ENCODE measurements at regions not wholly inside any gene's neighbourhood (a gene's known extent, or its start where the extent isn't known, plus 50 kb on each side); places are given as distances from the start of the nearest gene placed in this dataset.

DNA sequence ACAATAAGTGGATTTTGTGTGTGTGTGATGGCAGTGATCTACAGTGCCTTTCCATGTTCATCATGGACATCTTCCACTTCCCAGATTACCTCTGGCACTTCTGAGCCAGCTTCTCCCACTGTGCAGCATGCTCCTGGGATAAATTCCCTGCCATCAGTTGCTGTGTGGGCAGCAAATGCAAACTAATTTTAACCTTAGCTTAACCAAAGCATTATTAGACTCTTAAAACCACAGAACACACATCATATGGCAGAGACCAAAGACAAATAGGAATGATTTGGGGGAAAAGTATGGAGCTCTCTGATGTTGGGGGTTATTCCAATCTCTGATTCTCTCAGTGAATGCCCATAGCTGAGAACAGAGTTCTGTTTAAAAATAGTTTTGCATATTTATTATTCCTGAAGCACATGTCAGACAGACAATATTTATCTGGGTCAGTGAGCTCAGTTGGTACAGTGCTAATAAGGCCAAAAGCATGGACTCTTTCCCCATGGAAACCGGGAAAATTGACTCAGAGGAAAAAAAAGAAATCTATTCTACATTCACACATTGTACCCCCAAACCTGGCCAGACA, 567.4 kb downstream of the IQCM start:
- no peak for DNase-seq (ENCODE audit: low read depth)
- no peak for TF ChIP-seq CTCF (IDR thresholded peaks at IDR 0.05; ENCODE audit: control insufficient read depth, extremely low read depth, insufficient read depth)
- no peak overlapping the region for H3K4me3 ChIP-seq (ENCODE audit: low read depth, low read length)

- no peak for DNase-seq (ENCODE audit: low read depth)
- TF ChIP-seq CTCF (IDR thresholded peaks at IDR 0.05; ENCODE audit: control insufficient read depth, extremely low read depth, insufficient read depth) = no peak
These were observed 568.5 kb downstream of the IQCM start for GRCh38 chr4:149247164-149247563.

DNA sequence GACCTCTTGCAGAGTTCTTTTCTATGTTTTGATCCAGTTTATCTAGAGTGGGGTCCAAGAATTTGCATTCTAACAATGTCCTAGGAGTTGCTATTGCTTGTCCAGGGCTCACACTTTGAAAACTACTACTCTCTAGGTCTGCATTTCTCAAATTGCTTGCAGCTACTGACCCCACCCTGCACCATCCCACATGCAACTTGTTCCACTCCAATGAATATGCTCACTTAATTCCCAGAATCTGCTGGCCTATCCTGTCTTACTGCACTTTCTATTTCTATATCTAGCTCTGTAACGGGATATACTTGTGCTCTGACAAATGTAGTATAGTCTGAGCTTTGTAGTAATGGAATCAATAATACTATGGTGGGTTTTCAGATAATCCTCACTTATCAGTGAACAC, 570.3 kb downstream of the IQCM start:
- no peak for TF ChIP-seq CTCF (IDR thresholded peaks at IDR 0.05; ENCODE audit: control insufficient read depth, extremely low read depth, insufficient read depth)
- DNase-seq (ENCODE audit: low read depth) = no peak
- H3K4me3 ChIP-seq (ENCODE audit: low read depth, low read length) = no peak overlapping the region

More at GRCh38 chr4:149247164-149247563, 568.5 kb downstream of the IQCM start:
- H3K4me3 ChIP-seq (ENCODE audit: low read depth, low read length) = no peak overlapping the region

DNA sequence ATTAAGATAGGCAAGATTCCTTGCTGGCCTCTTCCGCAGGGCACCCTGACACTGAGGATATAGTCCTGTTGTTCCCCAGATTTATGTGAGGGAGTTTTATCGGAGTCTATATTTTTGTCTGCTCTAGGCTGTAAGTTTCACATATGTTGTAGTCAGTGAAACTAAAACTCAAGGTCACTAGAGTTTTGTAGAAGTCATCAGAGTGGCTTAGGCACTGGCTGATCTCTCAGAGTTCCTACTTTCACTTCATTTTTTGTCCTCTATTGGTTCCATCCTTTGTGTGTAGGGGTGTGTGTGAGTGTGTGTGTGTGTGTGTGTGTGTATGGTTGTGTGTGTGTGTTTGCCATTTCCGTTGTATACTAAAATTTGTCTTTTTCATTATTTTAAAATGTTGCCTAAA, 577.5 kb downstream of the IQCM start:
- DNase-seq (ENCODE audit: low read depth) = no peak
- H3K4me3 ChIP-seq (ENCODE audit: low read depth, low read length) = no peak overlapping the region
- no peak for TF ChIP-seq CTCF (IDR thresholded peaks at IDR 0.05; ENCODE audit: control insufficient read depth, extremely low read depth, insufficient read depth)

DNA sequence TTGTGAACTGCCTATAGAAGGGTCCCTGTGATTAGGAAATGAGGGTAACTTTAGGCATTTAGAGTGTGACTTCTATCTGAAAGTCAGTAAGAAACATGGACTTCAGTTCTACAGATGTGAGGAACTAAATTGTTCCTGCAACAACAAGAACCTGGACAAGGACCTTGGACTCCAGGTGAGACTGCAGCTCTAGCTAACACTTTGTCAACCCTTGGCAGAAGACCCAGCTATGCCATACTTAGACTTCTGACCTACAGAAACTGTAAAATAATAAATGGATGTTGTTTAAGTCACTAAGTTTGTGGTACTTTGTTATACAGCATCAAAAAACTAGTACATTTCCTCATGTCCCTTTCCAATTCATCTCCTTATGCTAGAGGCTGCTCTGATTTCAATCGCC, 580.8 kb downstream of the IQCM start:
- H3K4me3 ChIP-seq (ENCODE audit: low read depth, low read length) = no peak overlapping the region
- no peak for DNase-seq (ENCODE audit: low read depth)
- TF ChIP-seq CTCF (IDR thresholded peaks at IDR 0.05; ENCODE audit: control insufficient read depth, extremely low read depth, insufficient read depth) = no peak

DNA sequence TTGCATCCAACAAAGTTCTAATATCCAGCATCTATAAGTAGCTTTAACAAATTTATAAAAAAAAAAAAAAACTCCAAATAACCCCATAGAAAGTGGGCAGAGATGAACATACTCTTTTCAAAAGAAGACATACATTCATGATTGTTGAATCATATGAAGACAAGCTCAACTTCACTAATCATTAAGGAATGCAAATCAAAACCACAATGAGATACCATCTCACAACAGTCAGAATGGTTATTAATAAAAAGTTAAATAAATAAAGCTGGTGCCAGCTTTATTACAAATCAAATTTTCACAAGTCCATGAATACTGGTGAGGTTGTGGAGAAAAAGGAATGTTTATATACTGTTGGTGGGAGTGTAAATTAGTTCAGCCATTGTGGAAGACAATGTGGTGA, 592.0 kb downstream of the IQCM start:
- TF ChIP-seq CTCF (IDR thresholded peaks at IDR 0.05; ENCODE audit: control insufficient read depth, extremely low read depth, insufficient read depth) = no peak
- H3K4me3 ChIP-seq (ENCODE audit: low read depth, low read length) = no peak overlapping the region
- DNase-seq (ENCODE audit: low read depth) = no peak

DNA sequence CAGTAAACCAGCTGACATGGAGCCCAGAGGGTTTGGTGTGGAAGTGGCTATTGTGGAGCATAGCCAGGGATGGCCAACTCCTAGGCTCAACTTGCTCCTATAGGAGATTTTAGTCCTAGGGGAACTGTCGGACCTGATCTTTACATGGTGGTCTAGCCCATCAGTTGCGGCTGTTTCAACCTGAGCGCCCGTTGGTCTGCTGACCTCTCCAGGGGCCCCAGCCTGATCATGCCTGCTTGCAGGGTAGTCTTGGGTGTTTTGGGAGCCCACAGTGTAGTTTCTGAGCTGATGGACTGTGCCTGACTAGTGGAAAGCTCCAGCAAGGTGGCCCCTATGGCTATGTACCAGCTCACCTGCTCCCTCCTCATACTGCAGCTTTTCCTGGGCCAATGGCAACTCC, 597.0 kb downstream of the IQCM start:
- DNase-seq (ENCODE audit: low read depth) = no peak
- no peak for TF ChIP-seq CTCF (IDR thresholded peaks at IDR 0.05; ENCODE audit: control insufficient read depth, extremely low read depth, insufficient read depth)
- H3K4me3 ChIP-seq (ENCODE audit: low read depth, low read length) = no peak overlapping the region

All from LNCaP clone FGC (cell line).